NCI-H187 treated with DMSO at 0.1 percent for 48 hours (cell line): ENCODE measurements at regions not wholly inside any gene's neighbourhood (a gene's known extent, or its start where the extent isn't known, plus 50 kb on each side); places are given as distances from the start of the nearest gene placed in this dataset.
"Not testable (repeated sequence)": the region's sequence is repeated elsewhere in the genome, so short reads cannot be mapped to it uniquely, and the experiment has no call there.

Experiments
- DNase-seq: peaks from one replicate; lab custom pipeline; 2025; lab: John Stamatoyannopoulos, UW

- DNase-seq = no peak
These were observed 127.0 kb upstream of the MON1B start for GRCh38 chr16:77064037-77064436.

DNA sequence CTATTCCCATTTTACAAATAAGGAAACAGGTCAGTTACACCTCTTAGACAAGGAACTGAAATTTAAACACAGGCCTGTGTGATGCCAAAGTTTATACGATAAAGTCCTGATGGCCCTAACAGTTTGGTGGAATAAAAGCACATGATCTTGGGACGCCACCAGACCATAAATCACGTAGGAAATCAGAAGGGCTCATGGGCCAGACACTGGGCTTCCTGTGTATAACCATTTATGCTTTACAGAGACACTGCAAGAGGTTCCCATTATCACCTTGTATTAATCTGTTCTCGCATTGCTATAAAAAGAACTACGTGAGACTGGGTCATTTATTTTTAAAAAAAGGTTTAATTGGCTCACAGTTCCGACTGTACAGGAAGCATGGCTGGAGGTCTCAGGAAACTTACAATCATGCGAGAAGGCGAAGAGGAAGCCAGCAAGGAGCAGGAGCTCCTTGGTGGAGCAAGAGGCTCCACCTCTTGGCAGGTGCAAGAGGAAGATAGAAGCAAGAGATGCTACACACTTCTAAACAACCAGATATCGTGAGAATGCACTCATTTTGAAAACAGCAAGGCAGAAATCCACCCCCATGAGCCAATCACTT, 124.0 kb upstream of the MON1B start:
- no peak for DNase-seq

DNA sequence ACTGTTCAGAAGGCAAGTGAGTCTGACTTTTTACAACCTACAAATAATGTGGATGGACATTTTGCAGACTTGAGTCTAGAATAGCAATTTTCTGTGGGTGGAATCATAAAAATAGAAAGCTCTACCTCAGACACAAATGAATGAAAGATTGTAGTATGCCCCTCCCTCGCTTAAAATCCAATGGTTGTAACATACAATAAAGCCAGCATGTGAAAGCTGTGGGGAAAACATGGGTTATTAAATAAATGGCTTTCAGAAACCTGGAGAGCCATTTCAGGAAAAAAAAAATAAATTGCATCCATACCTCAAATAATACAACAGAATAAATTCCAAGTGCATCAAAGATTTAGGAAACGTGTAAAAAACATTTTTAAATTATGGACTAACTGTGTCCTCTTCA, 123.1 kb upstream of the MON1B start:
- no peak for DNase-seq

DNA sequence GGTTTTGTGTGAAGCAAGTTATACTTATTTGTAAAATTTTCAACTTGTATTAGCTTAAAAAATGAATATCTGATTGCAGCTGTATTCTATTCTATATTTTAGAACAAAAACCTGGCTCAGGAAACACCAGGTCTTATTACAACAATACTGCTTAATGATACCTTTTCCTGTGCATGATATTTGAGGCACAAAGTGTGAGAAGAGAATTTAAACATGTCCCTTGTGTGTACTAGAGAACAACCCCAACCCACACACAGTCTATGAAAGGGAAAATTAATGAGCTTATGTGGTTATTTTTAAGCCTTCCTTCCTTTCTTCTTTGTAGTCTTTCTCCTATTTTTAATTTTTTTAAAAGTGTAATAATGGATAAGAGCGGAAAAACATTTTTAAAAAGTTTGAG, 122.6 kb upstream of the MON1B start:
- no peak for DNase-seq

- DNase-seq = no peak
These were observed 121.1 kb upstream of the MON1B start for GRCh38 chr16:77069929-77070328.

DNA sequence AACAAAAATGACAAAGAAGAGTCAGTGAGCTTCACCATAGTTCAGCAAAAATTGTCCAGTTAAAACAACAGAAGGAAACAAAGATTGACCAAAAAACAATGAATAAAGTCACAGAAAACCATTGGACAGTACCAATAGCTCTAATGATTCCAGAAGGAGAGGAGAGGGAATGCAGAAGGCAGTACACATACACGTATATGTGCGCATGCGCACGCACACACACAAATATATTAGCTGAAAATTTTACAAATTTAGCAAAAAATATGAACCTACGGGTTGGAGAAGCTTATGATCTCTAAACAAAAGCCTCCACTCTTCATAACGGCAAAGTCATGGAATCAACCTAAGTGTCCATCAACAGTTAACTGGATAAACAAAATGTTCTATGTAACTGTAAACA, 120.3 kb upstream of the MON1B start:
- no peak for DNase-seq

DNA sequence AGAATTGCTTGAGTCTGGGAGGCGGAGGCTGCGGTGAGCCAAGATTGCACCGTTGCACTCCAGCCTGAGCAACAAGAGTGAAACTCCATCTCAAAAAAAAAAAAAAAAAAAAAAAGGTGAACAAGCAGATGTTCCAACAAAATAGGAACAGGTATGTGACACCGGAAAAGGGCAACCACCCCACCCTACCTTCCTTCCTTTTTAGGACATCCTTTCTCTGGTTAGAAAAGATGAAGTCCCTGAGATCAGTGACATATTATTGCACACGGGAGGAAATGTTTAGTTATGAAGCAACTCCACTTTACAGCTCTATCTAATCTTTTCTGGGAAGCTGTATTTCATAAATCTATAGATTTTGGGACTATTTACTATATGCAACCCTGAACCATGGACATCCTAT, 114.2 kb upstream of the MON1B start:
- no peak for DNase-seq

GRCh38 chr16:77077256-77077922, 113.6 kb upstream of the MON1B start:
- no peak for DNase-seq

DNA sequence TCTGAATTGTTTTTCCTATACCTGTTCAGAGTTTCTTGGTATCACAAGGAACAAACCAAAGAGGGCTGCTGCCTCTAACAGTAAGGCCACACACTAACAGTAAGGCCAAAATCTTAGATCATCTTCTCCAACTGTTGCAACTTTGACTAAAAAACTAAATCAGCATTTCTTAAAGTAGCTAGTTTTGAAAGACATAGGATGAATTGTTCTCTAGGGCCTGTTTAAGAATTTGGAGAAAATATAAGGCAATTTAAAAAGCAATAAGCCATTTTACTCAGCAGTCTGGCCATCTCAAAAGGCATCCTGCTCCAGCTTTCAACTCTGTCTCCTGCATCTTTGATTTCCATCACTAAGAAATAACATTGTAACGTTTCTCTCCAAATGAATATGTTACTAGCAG, 105.0 kb upstream of the MON1B start:
- DNase-seq = no peak

DNA sequence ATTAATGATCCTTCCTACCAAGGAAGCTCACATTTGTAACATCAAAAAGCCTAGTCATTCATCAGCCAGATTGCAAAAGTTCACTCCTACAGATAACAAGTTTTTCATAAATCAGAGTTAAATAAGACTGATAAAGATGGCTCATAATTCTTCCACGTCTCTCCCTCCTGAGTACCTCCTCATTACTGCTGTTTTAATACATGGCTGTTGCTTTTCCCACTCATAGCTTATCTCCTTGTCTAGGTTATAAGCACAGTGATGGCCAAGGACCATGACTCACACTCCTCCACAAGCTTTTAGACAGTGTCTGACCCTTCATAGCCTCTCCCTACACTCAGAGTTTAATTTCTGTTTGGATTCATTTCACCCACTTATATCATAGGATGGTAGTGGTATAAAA, 100.9 kb upstream of the MON1B start:
- no peak for DNase-seq

DNA sequence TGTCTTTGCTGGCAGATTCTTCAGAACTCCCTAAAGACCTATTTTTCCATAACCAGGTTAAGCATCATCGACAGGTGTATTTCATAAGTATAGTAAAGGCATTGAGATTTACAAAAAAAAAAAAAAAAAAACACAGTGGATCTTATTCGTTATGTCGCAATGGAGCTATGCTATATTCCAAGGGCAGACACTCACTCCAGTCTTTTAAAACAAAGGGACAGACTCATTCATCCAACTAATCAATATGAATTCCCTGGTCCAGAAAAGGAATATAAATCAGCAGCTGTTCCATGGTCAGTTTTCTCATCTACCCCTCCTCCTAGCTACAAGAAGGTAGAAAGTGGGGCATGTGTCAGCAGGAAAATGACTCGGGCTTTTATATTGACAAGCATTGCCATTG, 97.7 kb upstream of the MON1B start:
- DNase-seq = no peak

- no peak for DNase-seq
These were observed 97.0 kb upstream of the MON1B start for GRCh38 chr16:77093999-77094398.

GRCh38 chr16:77111056-77111565, 79.9 kb upstream of the MON1B start:
- no peak for DNase-seq

GRCh38 chr16:77112746-77113145, 78.2 kb upstream of the MON1B start:
- DNase-seq = no peak

GRCh38 chr16:77113835-77114234, 77.2 kb upstream of the MON1B start:
- no peak for DNase-seq

DNA sequence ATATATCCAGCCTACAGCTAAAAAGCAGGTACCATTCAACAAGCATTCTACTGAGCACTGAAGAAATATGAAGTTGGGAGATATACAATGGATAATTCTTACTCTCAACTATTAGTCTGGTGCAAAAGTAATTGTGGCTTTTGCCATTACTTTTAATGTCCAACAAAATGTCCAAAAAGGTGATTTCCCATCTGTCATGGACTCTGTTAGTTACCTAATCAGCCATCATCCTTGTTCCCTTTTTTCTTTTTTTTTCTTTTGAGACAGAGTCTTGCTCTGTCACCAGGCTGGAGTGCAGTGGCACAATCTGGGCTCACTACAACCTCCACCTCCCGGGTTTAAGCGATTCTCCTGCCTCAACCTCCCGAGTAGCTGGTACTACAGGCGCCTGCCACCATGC, 76.6 kb upstream of the MON1B start:
- DNase-seq = not testable (repeated sequence)

DNA sequence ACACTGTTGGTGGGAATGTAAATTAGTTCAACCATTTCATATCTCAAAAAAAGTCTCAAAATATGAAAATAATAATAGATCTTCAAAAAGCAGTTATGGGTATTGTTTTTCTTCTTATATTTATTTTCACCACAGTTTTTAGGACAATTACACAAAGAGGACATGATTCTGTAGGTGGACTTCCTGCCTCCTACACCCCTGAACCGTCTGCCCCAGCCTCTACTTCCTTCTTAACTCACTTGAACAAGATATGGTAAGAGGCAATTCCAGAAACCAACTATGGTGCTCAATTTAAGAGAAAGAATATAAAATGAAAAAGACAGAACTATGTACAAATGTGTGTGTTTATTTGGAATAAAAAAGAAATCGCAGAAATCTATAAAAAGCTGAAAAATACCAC, 74.1 kb upstream of the MON1B start:
- DNase-seq = no peak

DNA sequence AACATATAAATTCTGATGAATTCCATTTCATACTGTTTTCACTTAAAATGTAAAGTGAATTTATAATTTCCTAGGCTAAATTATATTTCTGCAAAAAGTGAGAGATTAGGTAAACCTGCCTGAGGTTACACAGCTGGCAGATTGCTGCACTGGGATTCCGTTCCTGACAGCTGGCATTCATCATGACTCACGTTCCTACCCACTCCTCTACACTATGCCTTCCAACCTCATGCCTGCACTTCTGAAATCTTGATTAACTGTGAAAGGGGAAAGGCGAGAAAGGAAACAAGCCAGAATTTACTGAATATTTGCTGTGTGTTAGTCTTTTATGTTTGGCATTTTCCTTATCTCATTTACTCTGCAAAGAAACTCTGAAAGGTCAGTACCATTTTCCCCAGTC, 73.3 kb upstream of the MON1B start:
- DNase-seq = no peak

DNA sequence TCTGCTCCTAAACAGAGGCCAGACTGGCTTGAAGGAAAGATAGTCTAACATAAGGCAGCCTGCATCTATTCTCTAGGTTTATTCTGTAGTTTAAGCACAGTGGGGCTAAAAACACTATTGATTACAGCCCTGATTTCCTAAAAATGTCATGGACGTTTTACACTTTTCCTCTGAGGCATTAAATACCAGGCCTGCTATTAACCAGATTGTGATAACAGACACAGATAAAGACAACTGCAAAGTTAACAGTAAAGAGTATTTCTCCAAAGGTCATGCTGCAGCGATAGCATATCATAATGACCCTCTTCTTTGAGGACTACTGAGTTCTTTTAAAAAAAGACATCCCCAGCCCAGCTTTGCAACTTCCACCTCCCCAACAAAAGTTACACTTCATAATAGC, 59.6 kb upstream of the MON1B start:
- no peak for DNase-seq

DNA sequence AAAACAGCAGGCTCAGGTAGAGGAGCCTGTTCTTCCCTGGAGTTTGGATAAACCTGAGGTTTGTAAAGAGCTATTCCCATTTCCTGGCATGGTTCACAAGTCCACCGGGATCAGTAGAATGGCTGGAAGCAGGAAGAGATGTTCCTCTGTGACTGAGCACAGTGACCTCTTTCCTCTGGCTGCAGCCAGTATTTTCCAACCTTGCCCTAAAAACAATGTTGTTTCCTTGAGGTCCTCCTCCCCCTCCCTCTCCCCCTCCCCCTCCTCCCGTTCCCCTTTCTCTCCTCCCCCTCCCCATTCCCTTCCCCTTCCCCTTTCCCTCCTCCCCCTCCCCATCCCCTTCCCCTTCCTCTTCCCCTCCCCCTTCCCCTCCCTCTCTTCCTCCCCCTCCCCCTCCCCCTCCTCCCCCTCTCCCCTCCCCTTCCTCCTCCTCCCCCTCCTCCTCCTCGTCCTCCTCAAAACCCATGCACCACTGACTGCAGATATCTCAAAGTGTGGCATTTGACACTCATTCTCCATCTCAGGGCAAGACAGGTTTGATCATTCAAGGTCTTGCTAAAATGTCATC, 58.9 kb upstream of the MON1B start:
- DNase-seq = no peak

- DNase-seq = no peak
These were observed 57.3 kb upstream of the MON1B start for GRCh38 chr16:77133706-77134105.

- no peak for DNase-seq
These were observed 53.9 kb upstream of the MON1B start for GRCh38 chr16:77137045-77137444.
